Endometrium (tissue), 2 donors: ENCODE measurements at regions not wholly inside any gene's neighbourhood (a gene's known extent, or its start where the extent isn't known, plus 50 kb on each side); places are given as distances from the start of the nearest gene placed in this dataset.
"Not testable (repeated sequence)": the region's sequence is repeated elsewhere in the genome, so short reads cannot be mapped to it uniquely, and the experiment has no call there.

Source experiments
- FAIRE-seq: peaks from 2 replicates; lab custom pipeline; 2012; peaks lifted over from hg19 to GRCh38; lab: Jason Lieb, UNC
- donor health status: control.
- donor health status: control.

- no peak for FAIRE-seq
Observed at GRCh38 chr4:89496851-89497250, 189.3 kb upstream of the GPRIN3 start.

GRCh38 chr4:89493367-89493766 lies 185.8 kb upstream of the GPRIN3 start:
- no peak for FAIRE-seq

- no peak for FAIRE-seq
Observed at GRCh38 chr4:89492581-89493071, 185.0 kb upstream of the GPRIN3 start.

- no peak for FAIRE-seq
Observed at GRCh38 chr4:89491761-89492160, 184.2 kb upstream of the GPRIN3 start.

- FAIRE-seq, result not testable (repeated sequence)
Observed at GRCh38 chr4:89489921-89490431, 182.4 kb upstream of the GPRIN3 start.

- no peak for FAIRE-seq
Observed at GRCh38 chr4:89489338-89489771, 181.8 kb upstream of the GPRIN3 start.

- no peak for FAIRE-seq
Observed at GRCh38 chr4:89488736-89489135, 181.1 kb upstream of the GPRIN3 start.

GRCh38 chr4:89486673-89487072 lies 179.1 kb upstream of the GPRIN3 start:
- no peak for FAIRE-seq

GRCh38 chr4:89486042-89486441 lies 178.4 kb upstream of the GPRIN3 start:
- FAIRE-seq, result peak; percentile 46

- no peak for FAIRE-seq
Observed at GRCh38 chr4:89483833-89484232, 176.2 kb upstream of the GPRIN3 start.

- no peak for FAIRE-seq
Observed at GRCh38 chr4:89482926-89483595, 175.5 kb upstream of the GPRIN3 start.

- peak; percentile 61 for FAIRE-seq
Observed at GRCh38 chr4:89482251-89482650, 174.7 kb upstream of the GPRIN3 start.

GRCh38 chr4:89469930-89470375 lies 162.4 kb upstream of the GPRIN3 start:
- peak; percentile 37 for FAIRE-seq

GRCh38 chr4:89469516-89469915 lies 161.9 kb upstream of the GPRIN3 start:
- no peak for FAIRE-seq

GRCh38 chr4:89468602-89469001 lies 161.0 kb upstream of the GPRIN3 start:
- FAIRE-seq, result no peak

GRCh38 chr4:89463341-89463740 lies 155.7 kb upstream of the GPRIN3 start:
- no peak for FAIRE-seq

GRCh38 chr4:89447543-89447942 lies 139.9 kb upstream of the GPRIN3 start:
- FAIRE-seq, result no peak

GRCh38 chr4:89446193-89446592 lies 138.6 kb upstream of the GPRIN3 start:
- no peak for FAIRE-seq

GRCh38 chr4:89439533-89439932 lies 131.9 kb upstream of the GPRIN3 start:
- no peak for FAIRE-seq

- FAIRE-seq, result no peak
Observed at GRCh38 chr4:89438102-89438831, 130.7 kb upstream of the GPRIN3 start.

GRCh38 chr4:89434364-89434988 lies 126.9 kb upstream of the GPRIN3 start:
- peak; percentile 85 for FAIRE-seq

GRCh38 chr4:89427782-89428181 lies 120.2 kb upstream of the GPRIN3 start:
- FAIRE-seq, result no peak

- no peak for FAIRE-seq
Observed at GRCh38 chr4:89425023-89425422, 117.4 kb upstream of the GPRIN3 start.
